ENCODE measurements at regions not wholly inside any gene's neighbourhood (a gene's known extent, or its start where the extent isn't known, plus 50 kb on each side); places are given as distances from the start of the nearest gene placed in this dataset.

- peaks cover 0 to 6% (median 4%) of the 10 kb centered on the region in 3 donors for H3K27me3 ChIP-seq
- H3K36me3 ChIP-seq: no peaks in the 10 kb centered on the region
- H3K9me3 ChIP-seq: no peaks in the 10 kb centered on the region
- no peak for DNase-seq
- no peaks in the 10 kb centered on the region for H3K4me1 ChIP-seq
- H3K27ac ChIP-seq: no peak overlapping the region
- no peak for ATAC-seq
- H3K4me3 ChIP-seq: no peak overlapping the region
- no peak for TF ChIP-seq CTCF (IDR thresholded peaks at IDR 0.05 in 4 of 5, conservative IDR thresholded peaks at IDR 0.05 in 1 of 5)
- no peak for TF ChIP-seq POLR2A (IDR thresholded peaks at IDR 0.05)
- in situ Hi-C loops (cut with MboI; ENCODE audit: low sequenced_read_pairs in 4 of 4): no loop called here
- intact Hi-C loops (cut with DNase I; ENCODE audit: low total_unique reads): no loop called here
These were observed 169.9 kb upstream of the CST7 start for GRCh38 chr20:24779131-24779530.

GRCh38 chr20:24779946-24780345 lies 169.1 kb upstream of the CST7 start:
- Histone ChIP-seq H3K4me3 (no peak overlapping the region), H3K9me3 (no peaks in the 10 kb centered on the region), H3K27ac (no peak overlapping the region), H3K4me1 (no peaks in the 10 kb centered on the region), H3K27me3 (peaks cover 0 to 6% (median 4%) of the 10 kb centered on the region in 3 donors), H3K36me3 (no peaks in the 10 kb centered on the region)
- no peak for TF ChIP-seq CTCF (IDR thresholded peaks at IDR 0.05 in 4 of 5, conservative IDR thresholded peaks at IDR 0.05 in 1 of 5)
- TF ChIP-seq POLR2A (IDR thresholded peaks at IDR 0.05): no peak
- ATAC-seq (no peak), DNase-seq (no peak)
- intact Hi-C loops (cut with DNase I; ENCODE audit: low total_unique reads): no loop called here
- in situ Hi-C loops (cut with MboI; ENCODE audit: low sequenced_read_pairs in 4 of 4): no loop called here

GRCh38 chr20:24780674-24781417 lies 168.2 kb upstream of the CST7 start:
- peaks cover 0 to 6% (median 4%) of the 10 kb centered on the region in 3 donors for H3K27me3 ChIP-seq
- intact Hi-C loops (cut with DNase I; ENCODE audit: low total_unique reads) (no loop called here), in situ Hi-C loops (cut with MboI; ENCODE audit: low sequenced_read_pairs in 4 of 4) (no loop called here)
- H3K4me3 ChIP-seq: no peak overlapping the region
- no peak overlapping the region for H3K27ac ChIP-seq
- ATAC-seq: no peak
- no peaks in the 10 kb centered on the region for H3K9me3 ChIP-seq
- TF ChIP-seq CTCF (IDR thresholded peaks at IDR 0.05 in 4 of 5, conservative IDR thresholded peaks at IDR 0.05 in 1 of 5) (no peak), POLR2A (IDR thresholded peaks at IDR 0.05) (no peak)
- no peaks in the 10 kb centered on the region for H3K36me3 ChIP-seq
- H3K4me1 ChIP-seq: no peaks in the 10 kb centered on the region
- DNase-seq: no peak

- Histone ChIP-seq H3K27me3 (peaks cover 0 to 6% (median 4%) of the 10 kb centered on the region in 3 donors), H3K4me3 (no peak overlapping the region), H3K27ac (no peak overlapping the region), H3K36me3 (no peaks in the 10 kb centered on the region), H3K9me3 (no peaks in the 10 kb centered on the region), H3K4me1 (no peaks in the 10 kb centered on the region)
- TF ChIP-seq POLR2A (IDR thresholded peaks at IDR 0.05): no peak
- TF ChIP-seq CTCF (IDR thresholded peaks at IDR 0.05 in 4 of 5, conservative IDR thresholded peaks at IDR 0.05 in 1 of 5): no peak
- in situ Hi-C loops (cut with MboI; ENCODE audit: low sequenced_read_pairs in 4 of 4) (no loop called here), intact Hi-C loops (cut with DNase I; ENCODE audit: low total_unique reads) (no loop called here)
- DNase-seq (no peak), ATAC-seq (no peak)
These were observed 167.6 kb upstream of the CST7 start for GRCh38 chr20:24781418-24781980.
